ENCODE measurements at regions not wholly inside any gene's neighbourhood (a gene's known extent, or its start where the extent isn't known, plus 50 kb on each side); places are given as distances from the start of the nearest gene placed in this dataset.
"Not testable (repeated sequence)": the region's sequence is repeated elsewhere in the genome, so short reads cannot be mapped to it uniquely, and the experiment has no call there.

GRCh38 chr15:87562203-87562602, 694.3 kb downstream of the NTRK3 start:
- H3K4me1 ChIP-seq (ENCODE audit: control insufficient read depth, insufficient read depth, low read length): no peaks in the 10 kb centered on the region
- no peaks in the 10 kb centered on the region for H3K9me3 ChIP-seq (ENCODE audit: control insufficient read depth, low read length)
- DNase-seq (ENCODE audit: low read depth): no peak
- no peak overlapping the region for H3K4me3 ChIP-seq (ENCODE audit: low read length)
- H3K27me3 ChIP-seq (replicated peaks; ENCODE audit: control insufficient read depth, insufficient read depth, low read length): peaks cover 8% of the 10 kb centered on the region
- no peaks in the 10 kb centered on the region for H3K36me3 ChIP-seq (ENCODE audit: control insufficient read depth, insufficient read depth, low read length, severe bottlenecking)
- no peak overlapping the region for H3K9ac ChIP-seq (ENCODE audit: low read length)

GRCh38 chr15:87561641-87562040, 694.9 kb downstream of the NTRK3 start:
- Histone ChIP-seq H3K4me3 (ENCODE audit: low read length) (no peak overlapping the region), H3K9ac (ENCODE audit: low read length) (no peak overlapping the region), H3K4me1 (ENCODE audit: control insufficient read depth, insufficient read depth, low read length) (peaks cover 4% of the 10 kb centered on the region), H3K9me3 (ENCODE audit: control insufficient read depth, low read length) (no peaks in the 10 kb centered on the region), H3K36me3 (ENCODE audit: control insufficient read depth, insufficient read depth, low read length, severe bottlenecking) (no peaks in the 10 kb centered on the region), H3K27me3 (replicated peaks; ENCODE audit: control insufficient read depth, insufficient read depth, low read length) (peaks cover 8% of the 10 kb centered on the region)
- no peak for DNase-seq (ENCODE audit: low read depth)

GRCh38 chr15:87557881-87558280, 698.7 kb downstream of the NTRK3 start:
- peaks cover 5% of the 10 kb centered on the region for H3K4me1 ChIP-seq (ENCODE audit: control insufficient read depth, insufficient read depth, low read length)
- H3K36me3 ChIP-seq (ENCODE audit: control insufficient read depth, insufficient read depth, low read length, severe bottlenecking): no peaks in the 10 kb centered on the region
- no peak overlapping the region for H3K4me3 ChIP-seq (ENCODE audit: low read length)
- peaks cover 8% of the 10 kb centered on the region for H3K9me3 ChIP-seq (ENCODE audit: control insufficient read depth, low read length)
- H3K27me3 ChIP-seq (replicated peaks; ENCODE audit: control insufficient read depth, insufficient read depth, low read length): no peaks in the 10 kb centered on the region
- no peak overlapping the region for H3K9ac ChIP-seq (ENCODE audit: low read length)
- DNase-seq (ENCODE audit: low read depth): no peak

GRCh38 chr15:87556886-87557285, 699.7 kb downstream of the NTRK3 start:
- Histone ChIP-seq H3K27me3 (replicated peaks; ENCODE audit: control insufficient read depth, insufficient read depth, low read length) (no peaks in the 10 kb centered on the region), H3K36me3 (ENCODE audit: control insufficient read depth, insufficient read depth, low read length, severe bottlenecking) (no peaks in the 10 kb centered on the region), H3K9ac (ENCODE audit: low read length) (no peak overlapping the region), H3K9me3 (ENCODE audit: control insufficient read depth, low read length) (peaks cover 8% of the 10 kb centered on the region), H3K4me3 (ENCODE audit: low read length) (no peak overlapping the region), H3K4me1 (ENCODE audit: control insufficient read depth, insufficient read depth, low read length) (peaks cover 5% of the 10 kb centered on the region)
- DNase-seq (ENCODE audit: low read depth): no peak

GRCh38 chr15:87549860-87550259, 706.7 kb downstream of the NTRK3 start:
- Histone ChIP-seq H3K9me3 (ENCODE audit: control insufficient read depth, low read length) (peaks cover 8% of the 10 kb centered on the region), H3K9ac (ENCODE audit: low read length) (no peak overlapping the region), H3K36me3 (ENCODE audit: control insufficient read depth, insufficient read depth, low read length, severe bottlenecking) (no peaks in the 10 kb centered on the region), H3K4me1 (ENCODE audit: control insufficient read depth, insufficient read depth, low read length) (no peaks in the 10 kb centered on the region), H3K27me3 (replicated peaks; ENCODE audit: control insufficient read depth, insufficient read depth, low read length) (no peaks in the 10 kb centered on the region), H3K4me3 (ENCODE audit: low read length) (no peak overlapping the region)
- no peak for DNase-seq (ENCODE audit: low read depth)

GRCh38 chr15:87549296-87549695, 707.2 kb downstream of the NTRK3 start:
- Histone ChIP-seq H3K4me1 (ENCODE audit: control insufficient read depth, insufficient read depth, low read length) (no peaks in the 10 kb centered on the region), H3K36me3 (ENCODE audit: control insufficient read depth, insufficient read depth, low read length, severe bottlenecking) (no peaks in the 10 kb centered on the region), H3K9ac (ENCODE audit: low read length) (no peak overlapping the region), H3K9me3 (ENCODE audit: control insufficient read depth, low read length) (peaks cover 8% of the 10 kb centered on the region), H3K4me3 (ENCODE audit: low read length) (no peak overlapping the region), H3K27me3 (replicated peaks; ENCODE audit: control insufficient read depth, insufficient read depth, low read length) (no peaks in the 10 kb centered on the region)
- DNase-seq (ENCODE audit: low read depth): no peak

GRCh38 chr15:87548590-87548989, 707.9 kb downstream of the NTRK3 start:
- not testable (repeated sequence) for H3K36me3 ChIP-seq (ENCODE audit: control insufficient read depth, insufficient read depth, low read length, severe bottlenecking); H3K27me3 ChIP-seq (replicated peaks; ENCODE audit: control insufficient read depth, insufficient read depth, low read length); DNase-seq (ENCODE audit: low read depth)

GRCh38 chr15:87547470-87548181, 708.9 kb downstream of the NTRK3 start:
- DNase-seq (ENCODE audit: low read depth): no peak
- Histone ChIP-seq H3K4me3 (ENCODE audit: low read length) (no peak overlapping the region), H3K9me3 (ENCODE audit: control insufficient read depth, low read length) (no peaks in the 10 kb centered on the region), H3K27me3 (replicated peaks; ENCODE audit: control insufficient read depth, insufficient read depth, low read length) (no peaks in the 10 kb centered on the region), H3K36me3 (ENCODE audit: control insufficient read depth, insufficient read depth, low read length, severe bottlenecking) (no peaks in the 10 kb centered on the region), H3K9ac (ENCODE audit: low read length) (no peak overlapping the region), H3K4me1 (ENCODE audit: control insufficient read depth, insufficient read depth, low read length) (no peaks in the 10 kb centered on the region)

More at GRCh38 chr15:87548590-87548989, 707.9 kb downstream of the NTRK3 start:
- not testable (repeated sequence) for H3K4me1 ChIP-seq (ENCODE audit: control insufficient read depth, insufficient read depth, low read length); H3K9ac ChIP-seq (ENCODE audit: low read length); H3K4me3 ChIP-seq (ENCODE audit: low read length); H3K9me3 ChIP-seq (ENCODE audit: control insufficient read depth, low read length)

- Histone ChIP-seq H3K27me3 (replicated peaks; ENCODE audit: control insufficient read depth, insufficient read depth, low read length) (no peaks in the 10 kb centered on the region), H3K36me3 (ENCODE audit: control insufficient read depth, insufficient read depth, low read length, severe bottlenecking) (no peaks in the 10 kb centered on the region), H3K4me1 (ENCODE audit: control insufficient read depth, insufficient read depth, low read length) (no peaks in the 10 kb centered on the region), H3K4me3 (ENCODE audit: low read length) (no peak overlapping the region), H3K9me3 (ENCODE audit: control insufficient read depth, low read length) (no peaks in the 10 kb centered on the region), H3K9ac (ENCODE audit: low read length) (no peak overlapping the region)
- no peak for DNase-seq (ENCODE audit: low read depth)
Measured at GRCh38 chr15:87538327-87538834, 718.2 kb downstream of the NTRK3 start.

- Histone ChIP-seq H3K9me3 (ENCODE audit: control insufficient read depth, low read length) (no peaks in the 10 kb centered on the region), H3K4me3 (ENCODE audit: low read length) (no peak overlapping the region), H3K9ac (ENCODE audit: low read length) (no peak overlapping the region), H3K27me3 (replicated peaks; ENCODE audit: control insufficient read depth, insufficient read depth, low read length) (no peaks in the 10 kb centered on the region), H3K36me3 (ENCODE audit: control insufficient read depth, insufficient read depth, low read length, severe bottlenecking) (no peaks in the 10 kb centered on the region), H3K4me1 (ENCODE audit: control insufficient read depth, insufficient read depth, low read length) (no peaks in the 10 kb centered on the region)
- no peak for DNase-seq (ENCODE audit: low read depth)
Measured at GRCh38 chr15:87537295-87537694, 719.2 kb downstream of the NTRK3 start.

GRCh38 chr15:87533637-87534036, 722.9 kb downstream of the NTRK3 start:
- not testable (repeated sequence) for H3K4me1 ChIP-seq (ENCODE audit: control insufficient read depth, insufficient read depth, low read length); H3K9me3 ChIP-seq (ENCODE audit: control insufficient read depth, low read length); DNase-seq (ENCODE audit: low read depth); H3K9ac ChIP-seq (ENCODE audit: low read length); H3K4me3 ChIP-seq (ENCODE audit: low read length); H3K27me3 ChIP-seq (replicated peaks; ENCODE audit: control insufficient read depth, insufficient read depth, low read length); H3K36me3 ChIP-seq (ENCODE audit: control insufficient read depth, insufficient read depth, low read length, severe bottlenecking)

- DNase-seq (ENCODE audit: low read depth): no peak
- Histone ChIP-seq H3K4me3 (ENCODE audit: low read length) (no peak overlapping the region), H3K27me3 (replicated peaks; ENCODE audit: control insufficient read depth, insufficient read depth, low read length) (no peaks in the 10 kb centered on the region), H3K36me3 (ENCODE audit: control insufficient read depth, insufficient read depth, low read length, severe bottlenecking) (no peaks in the 10 kb centered on the region), H3K9me3 (ENCODE audit: control insufficient read depth, low read length) (no peaks in the 10 kb centered on the region), H3K9ac (ENCODE audit: low read length) (no peak overlapping the region), H3K4me1 (ENCODE audit: control insufficient read depth, insufficient read depth, low read length) (no peaks in the 10 kb centered on the region)
Measured at GRCh38 chr15:87528873-87529272, 727.7 kb downstream of the NTRK3 start.

Measured in adipocyte (in vitro differentiated cells).